Activated naive CD4-positive, alpha-beta T cell treated with anti-CD3 and anti-CD28 coated beads, Interleukin-2, amount 50 U/mL, for 24 hours (primary cell): ENCODE measurements at regions not wholly inside any gene's neighbourhood (a gene's known extent, or its start where the extent isn't known, plus 50 kb on each side); places are given as distances from the start of the nearest gene placed in this dataset.
"Not testable (repeated sequence)": the region's sequence is repeated elsewhere in the genome, so short reads cannot be mapped to it uniquely, and the experiment has no call there.

ENCODE experiments used
- H3K27ac Mint-ChIP-seq: one replicate; pipeline ENCODE4 v1.8.0; 2021; ENCODE audit warnings: mild to moderate bottlenecking, mixed read lengths
- H3K27me3 Mint-ChIP-seq: one replicate; pipeline ENCODE4 v1.8.0; 2021; ENCODE audit warnings: mixed read lengths
- H3K36me3 Mint-ChIP-seq: one replicate; pipeline ENCODE4 v1.8.0; 2021; ENCODE audit warnings: mixed read lengths
- H3K4me1 Mint-ChIP-seq: one replicate; pipeline ENCODE4 v1.8.0; 2021; ENCODE audit warnings: mixed read lengths
- H3K4me3 Mint-ChIP-seq: one replicate; pipeline ENCODE4 v1.8.0; 2021; ENCODE audit warnings: mild to moderate bottlenecking, mixed read lengths
- H3K9me3 Mint-ChIP-seq: one replicate; pipeline ENCODE4 v1.8.0; 2021; ENCODE audit warnings: mixed read lengths

DNA sequence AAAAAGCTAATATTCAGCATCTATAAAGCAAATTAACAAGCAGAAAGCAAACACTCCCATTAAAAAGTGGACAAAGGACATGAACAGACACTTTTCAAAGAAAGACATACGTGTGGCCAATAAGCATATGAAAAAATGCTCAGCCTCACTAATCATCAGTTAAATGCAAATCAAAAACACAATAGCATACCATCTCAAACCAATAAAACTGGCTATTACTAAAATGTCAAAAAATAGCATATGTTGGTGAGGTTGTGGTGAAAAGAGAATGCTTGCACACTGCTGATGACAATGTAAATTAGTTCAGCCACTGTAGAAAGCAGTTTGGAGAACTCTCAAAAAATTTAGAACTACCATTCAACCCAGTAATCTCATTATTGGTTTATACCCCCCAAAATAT, 284.6 kb upstream of the KCND2 start:
- no peak overlapping the region for H3K27ac Mint-ChIP-seq
- no peak overlapping the region for H3K4me3 Mint-ChIP-seq
- peaks cover 13% of the 10 kb centered on the region for H3K9me3 Mint-ChIP-seq
- no peaks in the 10 kb centered on the region for H3K27me3 Mint-ChIP-seq
- H3K36me3 Mint-ChIP-seq: no peaks in the 10 kb centered on the region
- H3K4me1 Mint-ChIP-seq: no peaks in the 10 kb centered on the region

DNA sequence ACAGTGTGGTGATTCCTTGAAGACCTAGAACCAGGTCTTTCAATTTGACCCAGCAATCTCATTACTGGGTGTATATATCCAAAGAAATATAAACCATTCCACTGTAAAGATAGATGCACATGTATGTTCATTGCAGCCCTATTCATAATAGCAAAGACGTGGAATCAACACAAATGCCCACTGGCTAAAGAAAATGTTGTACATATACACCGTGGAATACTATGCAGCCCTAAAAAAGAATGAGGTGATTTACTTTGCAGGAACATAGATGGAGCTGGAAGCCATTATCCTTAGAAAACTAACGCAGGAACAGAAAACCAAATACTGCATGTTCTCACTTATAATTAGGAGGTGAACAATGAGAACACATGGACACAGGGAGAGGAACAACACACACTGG, 278.0 kb upstream of the KCND2 start:
- Mint-ChIP-seq H3K36me3 (no peaks in the 10 kb centered on the region), H3K4me1 (no peaks in the 10 kb centered on the region), H3K4me3 (no peak overlapping the region), H3K9me3 (peaks cover 5% of the 10 kb centered on the region), H3K27ac (no peak overlapping the region), H3K27me3 (no peaks in the 10 kb centered on the region)

DNA sequence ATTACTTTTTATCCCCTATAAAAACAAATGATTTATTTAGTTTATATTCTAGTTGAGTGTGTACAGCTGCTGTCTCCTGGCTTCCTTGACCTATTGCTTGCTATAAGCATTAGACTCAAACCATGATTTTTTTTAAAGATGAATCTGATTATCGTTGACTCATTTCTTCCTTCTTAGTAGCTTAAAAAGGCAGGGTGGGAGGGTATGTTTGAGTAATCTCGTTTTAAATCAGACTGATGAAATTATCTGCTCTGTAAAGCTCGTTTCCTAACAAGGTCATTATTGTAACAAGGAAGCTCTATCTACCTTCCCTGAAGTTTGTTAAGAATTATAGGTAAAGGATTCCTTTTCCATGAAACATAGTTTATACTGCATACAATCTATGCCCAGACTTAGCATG, 276.3 kb upstream of the KCND2 start:
- Mint-ChIP-seq H3K27ac (no peak overlapping the region), H3K27me3 (no peaks in the 10 kb centered on the region), H3K4me1 (no peaks in the 10 kb centered on the region), H3K9me3 (no peaks in the 10 kb centered on the region), H3K4me3 (no peak overlapping the region), H3K36me3 (no peaks in the 10 kb centered on the region)

DNA sequence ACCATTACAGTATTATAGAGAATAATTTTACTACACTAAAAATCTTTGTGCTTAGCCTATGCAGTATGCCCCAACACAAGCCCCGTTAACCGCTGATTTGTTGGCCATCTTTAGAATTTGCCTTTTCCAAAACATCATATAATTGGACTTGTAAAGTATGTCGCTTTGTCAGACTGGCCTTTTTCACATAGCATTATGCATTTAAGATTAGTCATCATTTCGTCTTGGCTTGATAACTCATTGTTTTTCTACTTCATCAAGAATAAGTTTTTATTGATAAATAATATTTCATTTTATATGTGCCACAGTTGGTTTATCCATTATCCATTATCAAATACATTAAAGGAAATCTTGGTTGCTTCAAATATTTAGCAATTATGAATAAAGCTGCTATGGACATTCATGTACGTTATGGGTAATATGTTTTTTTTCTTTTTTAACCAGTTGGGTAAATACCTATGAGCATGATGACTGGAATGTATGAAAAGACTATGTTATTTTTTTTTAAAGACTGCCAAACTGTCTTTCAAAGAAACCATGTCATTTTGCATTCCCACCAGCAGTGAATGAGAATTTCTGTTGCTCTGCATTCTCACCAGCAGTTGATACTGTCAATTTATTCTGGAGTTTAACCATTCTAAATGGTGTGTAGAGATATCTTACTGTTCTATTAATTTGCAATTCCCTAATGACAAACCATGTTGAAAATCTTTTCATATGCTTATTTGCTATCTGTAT, 273.1 kb upstream of the KCND2 start:
- H3K27ac Mint-ChIP-seq: no peak overlapping the region
- no peaks in the 10 kb centered on the region for H3K27me3 Mint-ChIP-seq
- no peak overlapping the region for H3K4me3 Mint-ChIP-seq
- H3K9me3 Mint-ChIP-seq: no peaks in the 10 kb centered on the region
- no peaks in the 10 kb centered on the region for H3K36me3 Mint-ChIP-seq
- no peaks in the 10 kb centered on the region for H3K4me1 Mint-ChIP-seq

DNA sequence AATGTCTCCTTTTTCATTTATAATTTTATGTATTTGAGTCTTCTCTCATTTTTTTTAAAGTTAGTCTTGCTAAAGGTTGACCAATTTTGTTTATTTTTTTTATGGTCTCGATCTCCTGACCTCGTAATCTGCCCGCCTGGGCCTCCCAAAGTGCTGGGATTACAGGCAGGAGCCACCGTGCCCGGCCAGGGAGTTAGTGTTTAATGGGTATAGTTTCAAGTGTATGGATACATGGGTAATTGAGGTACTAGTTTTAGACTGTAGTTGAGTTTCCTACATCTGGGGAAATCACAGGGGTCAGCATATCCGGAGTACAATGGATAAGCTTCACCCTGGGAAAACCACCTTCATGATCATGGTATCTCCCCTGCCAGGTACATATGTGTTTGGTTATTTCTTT, 267.3 kb upstream of the KCND2 start:
- Mint-ChIP-seq H3K4me3 (no peak overlapping the region), H3K27ac (no peak overlapping the region), H3K9me3 (no peaks in the 10 kb centered on the region), H3K27me3 (no peaks in the 10 kb centered on the region), H3K4me1 (no peaks in the 10 kb centered on the region), H3K36me3 (no peaks in the 10 kb centered on the region)

DNA sequence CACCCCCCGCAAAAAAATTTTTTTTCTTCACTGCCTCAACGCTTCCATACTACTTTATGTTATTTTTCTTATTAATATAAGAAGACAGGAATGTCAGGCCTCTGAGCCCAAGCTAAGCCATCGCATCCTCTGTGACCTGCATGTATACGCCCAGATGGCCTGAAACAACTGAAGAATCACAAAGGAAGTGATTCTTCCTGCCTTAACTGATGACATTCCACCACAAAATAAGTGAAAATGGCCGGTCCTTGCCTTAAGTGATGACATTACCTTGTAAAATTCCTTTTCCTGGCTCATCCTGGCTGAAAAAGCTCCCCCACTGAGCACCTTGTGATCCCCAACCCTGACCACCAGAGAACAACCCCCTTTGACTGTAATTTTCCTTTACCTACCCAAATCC, 258.7 kb upstream of the KCND2 start:
- H3K4me3 Mint-ChIP-seq, H3K27ac Mint-ChIP-seq, H3K9me3 Mint-ChIP-seq, H3K27me3 Mint-ChIP-seq, H3K4me1 Mint-ChIP-seq, H3K36me3 Mint-ChIP-seq: not testable (repeated sequence)

DNA sequence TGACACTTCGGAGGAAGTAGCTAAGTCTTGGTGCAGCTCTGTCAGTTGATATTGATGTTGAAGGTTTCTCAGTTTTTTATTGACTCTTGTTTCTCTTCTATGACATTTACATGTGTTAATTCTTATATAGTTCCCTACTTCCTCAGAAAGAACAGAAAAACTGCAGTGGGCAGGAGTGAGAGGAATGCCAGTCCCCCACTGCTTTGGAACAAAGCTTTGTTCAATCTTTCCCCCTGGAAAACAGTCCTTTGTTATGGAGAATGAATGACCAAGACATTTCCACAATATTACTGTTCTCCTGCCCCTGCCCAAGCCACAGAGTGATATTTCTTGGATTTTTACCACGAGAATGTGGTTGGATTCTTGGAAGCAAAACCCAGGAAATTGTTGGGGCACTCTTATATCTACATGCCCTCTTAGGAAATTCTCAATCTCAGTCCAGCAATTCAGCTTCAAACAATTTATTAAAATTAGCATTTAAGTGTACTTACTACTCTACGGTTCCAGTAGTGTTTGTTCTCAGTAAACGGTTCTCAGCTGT, 258.0 kb upstream of the KCND2 start:
- H3K4me3 Mint-ChIP-seq: no peak overlapping the region
- no peaks in the 10 kb centered on the region for H3K4me1 Mint-ChIP-seq
- H3K9me3 Mint-ChIP-seq: no peaks in the 10 kb centered on the region
- H3K27ac Mint-ChIP-seq: no peak overlapping the region
- H3K36me3 Mint-ChIP-seq: no peaks in the 10 kb centered on the region
- H3K27me3 Mint-ChIP-seq: no peaks in the 10 kb centered on the region

DNA sequence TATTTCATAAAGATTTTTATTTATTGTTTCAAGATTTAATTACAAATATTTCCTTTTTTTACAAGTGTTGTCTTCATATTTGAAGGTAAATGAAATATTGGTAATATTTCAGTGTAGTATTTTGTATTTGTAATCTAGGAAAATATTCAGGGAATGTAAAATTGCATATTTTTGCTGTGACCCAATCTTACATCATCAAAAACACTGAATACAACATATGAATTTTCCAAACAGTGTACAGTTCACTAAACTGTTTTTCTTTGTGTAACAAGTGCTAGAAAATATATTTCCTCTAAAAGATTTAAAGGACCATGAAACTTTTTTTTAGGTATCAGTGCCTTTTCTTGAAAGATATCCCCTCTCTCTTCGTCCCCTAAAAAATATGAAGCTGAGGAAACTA, 251.9 kb upstream of the KCND2 start:
- H3K4me1 Mint-ChIP-seq: no peaks in the 10 kb centered on the region
- H3K36me3 Mint-ChIP-seq: no peaks in the 10 kb centered on the region
- peaks cover 6% of the 10 kb centered on the region for H3K9me3 Mint-ChIP-seq
- no peaks in the 10 kb centered on the region for H3K27me3 Mint-ChIP-seq
- no peak overlapping the region for H3K27ac Mint-ChIP-seq
- H3K4me3 Mint-ChIP-seq: no peak overlapping the region

DNA sequence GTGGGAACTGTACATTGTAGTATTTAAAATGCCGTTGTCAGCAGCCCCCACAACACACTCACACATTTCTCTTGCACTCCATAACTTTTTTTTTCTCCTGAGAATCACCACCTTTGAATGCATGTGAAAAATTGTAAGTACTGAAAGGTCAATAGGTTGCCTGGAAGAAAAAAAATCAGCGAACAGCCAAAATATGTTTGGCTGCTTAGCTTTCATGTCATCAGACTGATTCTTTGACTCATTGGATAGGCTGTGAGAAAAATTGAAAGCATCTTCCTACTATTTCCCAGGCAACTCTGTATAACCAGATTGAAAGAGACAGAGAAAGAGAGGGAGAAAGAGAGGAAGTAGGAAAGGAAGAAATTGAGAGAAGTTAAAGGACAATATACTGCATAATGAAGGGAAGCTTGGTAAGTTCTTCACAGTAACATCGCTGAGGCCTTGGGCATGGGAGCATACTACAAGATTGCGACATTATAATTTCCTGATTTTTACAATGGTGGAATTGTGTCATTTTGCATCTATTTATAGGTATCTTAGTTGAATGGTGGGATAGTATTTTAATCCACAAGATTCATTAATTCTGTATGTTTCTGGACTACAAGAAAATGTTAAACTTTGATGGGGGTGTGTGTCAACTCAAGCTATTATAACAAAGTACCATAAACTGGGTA, 249.3 kb upstream of the KCND2 start:
- Mint-ChIP-seq H3K27me3 (no peaks in the 10 kb centered on the region), H3K9me3 (peaks cover 6% of the 10 kb centered on the region), H3K4me1 (no peaks in the 10 kb centered on the region), H3K27ac (no peak overlapping the region), H3K4me3 (no peak overlapping the region), H3K36me3 (no peaks in the 10 kb centered on the region)

DNA sequence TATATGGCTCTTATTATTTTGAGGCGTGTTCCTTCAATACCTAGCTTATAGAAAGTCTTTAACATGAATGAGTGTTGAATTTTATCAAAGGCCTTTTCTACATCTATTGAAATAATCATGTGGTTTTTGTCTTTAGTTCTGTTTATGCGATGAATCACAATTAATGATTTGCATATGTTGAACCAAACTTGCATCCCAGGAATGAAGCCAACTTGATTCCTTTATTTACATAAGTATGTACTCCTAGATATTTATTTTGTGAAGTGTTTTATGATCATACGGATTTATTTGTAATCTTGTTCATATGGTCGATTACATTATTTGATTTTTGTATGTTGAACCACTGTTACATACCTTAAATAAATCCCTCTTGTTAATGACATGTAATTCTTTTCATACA, 244.3 kb upstream of the KCND2 start:
- H3K9me3 Mint-ChIP-seq: peaks cover 5% of the 10 kb centered on the region
- no peak overlapping the region for H3K4me3 Mint-ChIP-seq
- H3K27me3 Mint-ChIP-seq: no peaks in the 10 kb centered on the region
- H3K4me1 Mint-ChIP-seq: no peaks in the 10 kb centered on the region
- no peak overlapping the region for H3K27ac Mint-ChIP-seq
- no peaks in the 10 kb centered on the region for H3K36me3 Mint-ChIP-seq

DNA sequence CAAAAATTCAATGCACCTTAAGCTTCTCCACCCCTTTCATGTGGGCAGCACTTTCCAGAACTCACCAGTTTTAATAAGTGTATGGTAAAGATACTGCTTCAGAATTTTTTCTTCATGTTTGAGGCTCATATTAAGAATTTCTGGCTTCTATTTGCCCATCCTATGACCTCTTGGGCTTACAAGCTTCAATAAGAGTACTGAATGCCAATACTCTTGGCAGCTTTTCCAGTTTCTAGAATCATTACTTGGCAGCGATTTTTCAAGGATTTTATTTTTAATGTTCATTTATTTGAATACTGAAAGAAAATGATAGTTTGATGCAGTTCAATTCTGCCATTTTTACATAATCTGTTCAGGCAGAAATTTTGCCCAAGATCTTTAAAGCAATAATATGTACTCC, 242.1 kb upstream of the KCND2 start:
- H3K4me1 Mint-ChIP-seq: no peaks in the 10 kb centered on the region
- no peaks in the 10 kb centered on the region for H3K27me3 Mint-ChIP-seq
- no peak overlapping the region for H3K27ac Mint-ChIP-seq
- H3K36me3 Mint-ChIP-seq: no peaks in the 10 kb centered on the region
- peaks cover 12% of the 10 kb centered on the region for H3K9me3 Mint-ChIP-seq
- H3K4me3 Mint-ChIP-seq: no peak overlapping the region

DNA sequence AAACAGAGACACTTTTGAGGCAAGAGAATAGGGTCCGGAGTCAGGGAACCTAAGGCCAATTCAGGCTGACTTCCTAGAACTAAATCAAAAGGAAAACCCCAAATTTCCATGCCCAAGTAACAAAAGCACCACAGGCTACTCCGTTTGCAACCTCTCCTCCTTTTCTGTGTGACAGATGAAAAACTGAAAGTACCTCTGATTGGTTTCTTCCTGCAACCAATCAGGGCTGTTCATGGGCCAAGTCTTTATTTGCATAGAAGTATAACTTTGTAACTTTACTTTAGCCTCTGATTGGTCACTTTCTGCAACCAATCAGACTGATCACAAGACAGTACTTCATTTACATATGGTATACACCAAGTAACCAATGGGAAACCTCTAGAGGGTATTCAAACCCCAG, 239.9 kb upstream of the KCND2 start:
- no peaks in the 10 kb centered on the region for H3K27me3 Mint-ChIP-seq
- H3K4me3 Mint-ChIP-seq: no peak overlapping the region
- H3K36me3 Mint-ChIP-seq: no peaks in the 10 kb centered on the region
- no peak overlapping the region for H3K27ac Mint-ChIP-seq
- H3K4me1 Mint-ChIP-seq: no peaks in the 10 kb centered on the region
- H3K9me3 Mint-ChIP-seq: peaks cover 20% of the 10 kb centered on the region

DNA sequence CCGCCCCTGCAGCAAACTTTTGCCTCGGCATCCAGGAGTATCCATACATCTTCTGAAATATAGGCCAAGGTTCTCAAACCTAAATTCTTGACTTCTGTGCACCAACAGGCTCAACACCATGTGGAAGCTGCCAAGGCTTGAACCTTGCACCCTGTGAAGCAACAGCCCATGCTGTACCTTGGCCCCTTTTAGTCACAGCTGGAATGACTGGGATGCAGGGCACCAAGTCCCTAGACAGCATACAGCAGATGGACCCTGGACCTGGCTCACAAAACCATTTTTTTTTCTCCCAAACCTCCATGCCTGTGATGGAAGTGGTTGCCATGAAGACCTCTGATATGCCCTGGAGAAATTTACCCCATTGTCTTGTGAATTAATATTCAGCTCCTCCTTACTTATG, 233.8 kb upstream of the KCND2 start:
- H3K9me3 Mint-ChIP-seq: peaks cover 20% of the 10 kb centered on the region
- no peaks in the 10 kb centered on the region for H3K36me3 Mint-ChIP-seq

DNA sequence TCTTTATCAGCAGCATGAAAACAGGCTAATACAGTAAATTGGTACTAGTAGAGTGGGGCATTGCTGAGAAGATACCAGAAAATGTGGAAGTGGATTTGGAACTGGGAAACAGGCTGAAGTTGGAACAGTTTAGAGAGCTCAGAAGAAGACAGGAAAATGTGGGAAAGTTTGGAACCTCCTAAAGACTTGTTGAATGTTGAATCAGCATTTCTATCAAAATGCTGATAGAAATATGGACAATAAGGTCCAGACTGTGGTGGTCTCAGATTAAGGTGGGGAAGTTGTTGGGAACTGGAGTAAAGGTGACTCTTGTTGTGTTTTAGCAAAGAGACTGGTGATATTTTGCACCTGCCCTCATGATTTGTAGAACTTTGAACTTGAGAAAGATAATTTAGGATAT, 231.2 kb upstream of the KCND2 start:
- Mint-ChIP-seq H3K27me3 (no peaks in the 10 kb centered on the region), H3K9me3 (peaks cover 14% of the 10 kb centered on the region), H3K36me3 (no peaks in the 10 kb centered on the region), H3K4me1 (no peaks in the 10 kb centered on the region), H3K27ac (no peak overlapping the region), H3K4me3 (no peak overlapping the region)

More for the DNA sequence above, 233.8 kb upstream of the KCND2 start:
- H3K27me3 Mint-ChIP-seq: no peaks in the 10 kb centered on the region
- no peaks in the 10 kb centered on the region for H3K4me1 Mint-ChIP-seq
- no peak overlapping the region for H3K27ac Mint-ChIP-seq
- H3K4me3 Mint-ChIP-seq: no peak overlapping the region

DNA sequence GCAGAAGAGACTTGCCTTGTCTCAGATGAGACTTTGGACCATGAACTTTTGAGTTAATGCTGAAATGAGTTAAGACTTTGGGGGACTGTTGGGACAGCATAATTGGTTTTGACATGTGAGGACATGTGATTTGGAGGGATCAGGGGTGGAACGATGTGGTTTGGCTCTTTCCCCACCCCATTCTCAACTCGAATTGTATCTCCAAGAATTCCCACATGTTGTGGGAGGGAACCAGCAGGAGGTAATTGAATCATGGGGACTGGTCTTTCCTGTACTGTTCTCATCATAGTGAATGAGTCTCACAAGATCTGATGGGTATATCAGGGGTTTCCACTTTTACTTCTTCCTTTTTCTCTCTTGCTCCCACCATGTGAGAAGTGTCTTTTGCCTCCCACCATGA, 229.7 kb upstream of the KCND2 start:
- Mint-ChIP-seq H3K36me3 (no peaks in the 10 kb centered on the region), H3K4me3 (no peak overlapping the region), H3K27ac (no peak overlapping the region), H3K4me1 (no peaks in the 10 kb centered on the region), H3K9me3 (peaks cover 5% of the 10 kb centered on the region), H3K27me3 (no peaks in the 10 kb centered on the region)

DNA sequence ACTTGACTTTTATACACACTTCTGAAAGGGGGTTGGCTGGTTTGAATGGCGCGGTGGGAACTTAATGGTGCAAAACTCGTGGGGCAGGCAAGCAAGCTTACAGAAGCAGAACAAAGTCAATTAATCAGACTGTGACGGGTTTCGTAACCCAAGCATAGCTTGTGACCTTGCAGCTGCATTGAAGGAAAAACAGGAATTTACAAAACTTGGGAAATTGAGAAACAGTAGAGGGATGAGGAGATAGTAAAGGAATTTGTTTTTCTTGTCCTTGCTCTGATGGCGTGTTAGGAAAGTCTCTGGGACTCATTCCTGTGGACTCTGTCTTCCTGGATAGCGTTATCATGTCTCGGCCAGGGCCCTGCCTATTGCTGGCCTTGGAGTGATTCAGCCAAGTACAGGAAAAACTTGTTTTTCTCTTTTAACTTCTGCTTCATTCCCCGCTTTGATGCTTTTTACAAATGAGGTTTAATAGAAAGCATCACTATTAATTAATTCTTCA, 220.0 kb upstream of the KCND2 start:
- peaks cover 6% of the 10 kb centered on the region for H3K9me3 Mint-ChIP-seq
- H3K4me1 Mint-ChIP-seq: no peaks in the 10 kb centered on the region
- no peaks in the 10 kb centered on the region for H3K36me3 Mint-ChIP-seq
- no peaks in the 10 kb centered on the region for H3K27me3 Mint-ChIP-seq
- no peak overlapping the region for H3K4me3 Mint-ChIP-seq
- H3K27ac Mint-ChIP-seq: no peak overlapping the region
